SK-N-SH (cell line): ENCODE measurements at regions not wholly inside any gene's neighbourhood (a gene's known extent, or its start where the extent isn't known, plus 50 kb on each side); places are given as distances from the start of the nearest gene placed in this dataset.

ENCODE experiments used
- CTCF ChIP-seq: fragments of 200-600 bp; sonication (generic); IDR thresholded peaks from 2 replicates; pipeline ENCODE4 v1.6.1; 2017; ENCODE audit warnings: antibody characterized with exemption, mild to moderate bottlenecking, moderate library complexity
- MAX ChIP-seq: IDR thresholded peaks from 2 replicates; pipeline ENCODE4 v1.4.0; 2012; ENCODE audit warnings: low read depth
- PBX3 ChIP-seq: IDR thresholded peaks from 2 replicates; pipeline ENCODE4; 2012
- YY1 ChIP-seq: IDR thresholded peaks from 2 replicates; pipeline ENCODE4 v1.4.0; 2012; ENCODE audit warnings: low read depth, mild to moderate bottlenecking
- TF ChIP-seq, protein P1 (sequence below): fragments of 150-350 bp; IDR thresholded peaks from 2 replicates; pipeline ENCODE4 v1.6.1; 2017; ENCODE audit warnings: antibody characterized with exemption, low read length, low read depth, borderline replicate concordance
- TF ChIP-seq, protein P2 (sequence below): fragments of 150-350 bp; IDR thresholded peaks from 2 replicates; pipeline ENCODE4 v1.6.1; 2016; ENCODE audit warnings: mild to moderate bottlenecking, low read depth, low read length

GRCh38 chr4:151855747-151856146 is 94.9 kb upstream of the GATB start:
- TF ChIP-seq CTCF (no peak), YY1 (no peak), MAX (no peak), PBX3 (no peak)
- TF ChIP-seq, protein P1, sequence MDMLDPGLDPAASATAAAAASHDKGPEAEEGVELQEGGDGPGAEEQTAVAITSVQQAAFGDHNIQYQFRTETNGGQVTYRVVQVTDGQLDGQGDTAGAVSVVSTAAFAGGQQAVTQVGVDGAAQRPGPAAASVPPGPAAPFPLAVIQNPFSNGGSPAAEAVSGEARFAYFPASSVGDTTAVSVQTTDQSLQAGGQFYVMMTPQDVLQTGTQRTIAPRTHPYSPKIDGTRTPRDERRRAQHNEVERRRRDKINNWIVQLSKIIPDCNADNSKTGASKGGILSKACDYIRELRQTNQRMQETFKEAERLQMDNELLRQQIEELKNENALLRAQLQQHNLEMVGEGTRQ: no peak
- TF ChIP-seq, protein P2, sequence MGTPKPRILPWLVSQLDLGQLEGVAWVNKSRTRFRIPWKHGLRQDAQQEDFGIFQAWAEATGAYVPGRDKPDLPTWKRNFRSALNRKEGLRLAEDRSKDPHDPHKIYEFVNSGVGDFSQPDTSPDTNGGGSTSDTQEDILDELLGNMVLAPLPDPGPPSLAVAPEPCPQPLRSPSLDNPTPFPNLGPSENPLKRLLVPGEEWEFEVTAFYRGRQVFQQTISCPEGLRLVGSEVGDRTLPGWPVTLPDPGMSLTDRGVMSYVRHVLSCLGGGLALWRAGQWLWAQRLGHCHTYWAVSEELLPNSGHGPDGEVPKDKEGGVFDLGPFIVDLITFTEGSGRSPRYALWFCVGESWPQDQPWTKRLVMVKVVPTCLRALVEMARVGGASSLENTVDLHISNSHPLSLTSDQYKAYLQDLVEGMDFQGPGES: no peak
